Brain microvascular endothelial cell (primary cell): ENCODE measurements at regions not wholly inside any gene's neighbourhood (a gene's known extent, or its start where the extent isn't known, plus 50 kb on each side); places are given as distances from the start of the nearest gene placed in this dataset.
A peak's percentile ranks its signal among the peaks of the same experiment; 100 is the strongest.

ENCODE experiments used
- DNase-seq: peaks from one replicate; pipeline ENCODE4 v3.0.0-alpha.2; 2020
- H3K27ac ChIP-seq: fragments of 250-450 bp; sonication (Bioruptor Pico); 2 replicates; pipeline ENCODE4 v1.5.1; 2020; ENCODE audit warnings: mild to moderate bottlenecking, moderate library complexity
- H3K27me3 ChIP-seq: fragments of 250-450 bp; sonication (Bioruptor Pico); replicated peaks from 2 replicates; pipeline ENCODE4 v1.5.1; 2020; ENCODE audit warnings: mild to moderate bottlenecking
- H3K36me3 ChIP-seq: fragments of 250-450 bp; sonication (Bioruptor Pico); replicated peaks from 2 replicates; pipeline ENCODE4 v1.5.1; 2020; ENCODE audit warnings: mild to moderate bottlenecking
- H3K4me3 ChIP-seq: 2 replicates; pipeline ENCODE4 v1.5.1; 2011; ENCODE audit warnings: low read depth, mild to moderate bottlenecking, control low read depth, low read length, moderate library complexity
- in situ Hi-C: cut with HindIII; loops from 2 replicates; pipeline ENCODE4 v1.10.0; 2017; ENCODE audit warnings: low sequenced_read_pairs, low pct_ligation_motif_present
- TF ChIP-seq, protein P1 (sequence below): IDR thresholded peaks from 2 replicates; pipeline ENCODE4 v1.5.1; 2011; ENCODE audit warnings: low read depth, mild to moderate bottlenecking, moderate library complexity, low read length, control low read depth, inconsistent platforms; ENCODE audit errors: missing control alignments

DNA sequence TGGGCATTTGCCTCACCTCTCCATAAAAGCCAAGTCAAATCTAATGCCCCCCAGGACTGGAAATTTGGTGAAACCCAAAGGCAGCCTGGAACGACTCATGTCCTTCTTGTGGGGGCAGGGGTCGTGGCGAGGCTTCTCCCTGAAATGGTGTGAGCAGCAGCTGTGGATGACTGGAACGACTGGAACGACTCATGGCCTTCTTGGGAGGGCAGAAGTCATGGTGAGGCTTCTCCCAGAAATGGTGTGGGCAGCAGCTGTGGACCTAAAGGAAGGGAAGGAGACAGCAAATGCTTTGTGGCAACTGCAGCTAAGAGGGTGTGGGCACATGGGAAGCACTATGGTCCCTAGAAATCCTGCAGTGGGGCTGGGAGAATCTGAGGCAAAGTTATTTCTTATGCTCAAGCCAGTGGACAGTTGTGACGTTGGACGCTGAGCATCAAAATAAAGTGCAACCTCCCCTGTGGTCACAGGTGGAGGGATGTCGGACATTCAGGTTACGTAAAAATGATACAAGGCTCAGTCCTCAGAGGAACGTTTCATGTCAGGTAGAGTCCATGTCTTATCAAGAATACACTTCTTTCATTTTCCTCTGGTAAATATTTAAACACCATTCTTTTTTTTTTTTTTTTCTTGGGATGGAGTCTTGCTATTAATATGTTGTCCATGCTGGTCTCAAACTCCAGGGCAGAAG, 107.0 kb upstream of the KIF5B start:
- in situ Hi-C loops = no loop called here
- TF ChIP-seq, protein P1, sequence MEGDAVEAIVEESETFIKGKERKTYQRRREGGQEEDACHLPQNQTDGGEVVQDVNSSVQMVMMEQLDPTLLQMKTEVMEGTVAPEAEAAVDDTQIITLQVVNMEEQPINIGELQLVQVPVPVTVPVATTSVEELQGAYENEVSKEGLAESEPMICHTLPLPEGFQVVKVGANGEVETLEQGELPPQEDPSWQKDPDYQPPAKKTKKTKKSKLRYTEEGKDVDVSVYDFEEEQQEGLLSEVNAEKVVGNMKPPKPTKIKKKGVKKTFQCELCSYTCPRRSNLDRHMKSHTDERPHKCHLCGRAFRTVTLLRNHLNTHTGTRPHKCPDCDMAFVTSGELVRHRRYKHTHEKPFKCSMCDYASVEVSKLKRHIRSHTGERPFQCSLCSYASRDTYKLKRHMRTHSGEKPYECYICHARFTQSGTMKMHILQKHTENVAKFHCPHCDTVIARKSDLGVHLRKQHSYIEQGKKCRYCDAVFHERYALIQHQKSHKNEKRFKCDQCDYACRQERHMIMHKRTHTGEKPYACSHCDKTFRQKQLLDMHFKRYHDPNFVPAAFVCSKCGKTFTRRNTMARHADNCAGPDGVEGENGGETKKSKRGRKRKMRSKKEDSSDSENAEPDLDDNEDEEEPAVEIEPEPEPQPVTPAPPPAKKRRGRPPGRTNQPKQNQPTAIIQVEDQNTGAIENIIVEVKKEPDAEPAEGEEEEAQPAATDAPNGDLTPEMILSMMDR = no peak
- Histone ChIP-seq H3K36me3 (no peaks in the 10 kb centered on the region), H3K4me3 (no peak overlapping the region), H3K27ac (no peak overlapping the region), H3K27me3 (no peaks in the 10 kb centered on the region)
- DNase-seq = no peak

DNA sequence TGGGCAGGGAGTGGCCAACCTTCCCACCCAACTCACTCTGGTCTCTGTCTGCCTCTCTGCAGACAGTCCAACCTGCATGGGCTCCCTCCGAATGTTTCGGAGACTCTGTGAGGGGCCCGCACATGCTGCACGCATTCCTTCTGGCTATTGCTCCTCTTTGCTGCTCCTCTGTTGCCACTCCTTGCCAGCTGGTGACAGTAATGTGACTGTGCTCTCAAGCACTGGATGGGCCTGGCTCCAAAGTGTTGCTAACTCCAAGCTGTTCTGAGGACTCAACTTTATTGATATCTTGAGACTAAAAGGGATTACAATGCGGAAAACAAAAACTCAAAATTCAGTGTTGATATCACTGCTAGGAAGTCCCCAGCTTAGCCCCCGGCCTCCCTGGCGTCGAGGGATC, 105.4 kb upstream of the KIF5B start:
- H3K36me3 ChIP-seq = no peaks in the 10 kb centered on the region
- no peak overlapping the region for H3K4me3 ChIP-seq
- TF ChIP-seq, protein P1 = no peak
- DNase-seq = no peak
- no peaks in the 10 kb centered on the region for H3K27me3 ChIP-seq
- in situ Hi-C loops = no loop called here
- no peak overlapping the region for H3K27ac ChIP-seq

DNA sequence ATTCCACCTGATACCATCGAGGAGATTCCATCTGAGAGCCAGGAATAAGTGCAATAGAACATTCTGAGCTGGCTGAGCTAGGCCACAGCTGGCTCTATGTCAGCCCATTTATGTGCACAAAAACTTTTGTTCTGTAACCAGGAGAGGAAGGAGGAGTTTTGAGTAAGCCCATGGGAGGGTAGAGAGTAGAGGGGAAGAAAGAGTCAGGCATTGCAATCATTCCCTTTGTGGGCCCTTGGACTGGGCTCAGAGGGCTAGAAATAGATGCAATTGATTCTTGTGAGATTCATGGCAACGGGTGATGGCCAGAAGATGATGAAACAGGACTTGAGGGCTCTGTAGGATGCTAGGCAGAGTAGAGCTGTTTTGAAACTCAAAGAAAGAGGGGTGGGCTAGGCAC, 104.6 kb upstream of the KIF5B start:
- Histone ChIP-seq H3K36me3 (no peaks in the 10 kb centered on the region), H3K27ac (no peak overlapping the region), H3K27me3 (no peaks in the 10 kb centered on the region), H3K4me3 (no peak overlapping the region)
- TF ChIP-seq, protein P1 = no peak
- no peak for DNase-seq
- in situ Hi-C loops = no loop called here

DNA sequence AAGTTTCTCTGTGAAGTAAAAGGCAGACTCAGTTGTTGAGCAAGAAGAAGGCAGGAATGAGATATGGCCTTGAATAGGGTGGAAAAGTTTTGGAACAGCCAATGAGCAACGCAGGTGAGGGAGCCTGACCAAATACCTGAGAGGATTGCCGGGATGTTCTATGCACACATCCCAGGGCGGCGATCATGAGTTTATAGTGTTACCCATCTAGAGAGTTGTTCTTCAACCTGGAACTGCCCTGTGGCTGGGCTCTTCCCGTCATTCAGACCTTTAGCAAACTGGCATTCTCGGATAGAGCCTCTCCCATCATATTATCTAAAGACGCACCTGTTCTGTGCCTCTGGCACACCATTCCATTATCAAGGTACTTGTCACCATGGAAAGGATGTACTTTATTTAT, 103.0 kb upstream of the KIF5B start:
- no peak for DNase-seq
- in situ Hi-C loops = no loop called here
- TF ChIP-seq, protein P1 = no peak
- no peak overlapping the region for H3K27ac ChIP-seq
- no peak overlapping the region for H3K4me3 ChIP-seq
- H3K36me3 ChIP-seq = no peaks in the 10 kb centered on the region
- H3K27me3 ChIP-seq = no peaks in the 10 kb centered on the region

DNA sequence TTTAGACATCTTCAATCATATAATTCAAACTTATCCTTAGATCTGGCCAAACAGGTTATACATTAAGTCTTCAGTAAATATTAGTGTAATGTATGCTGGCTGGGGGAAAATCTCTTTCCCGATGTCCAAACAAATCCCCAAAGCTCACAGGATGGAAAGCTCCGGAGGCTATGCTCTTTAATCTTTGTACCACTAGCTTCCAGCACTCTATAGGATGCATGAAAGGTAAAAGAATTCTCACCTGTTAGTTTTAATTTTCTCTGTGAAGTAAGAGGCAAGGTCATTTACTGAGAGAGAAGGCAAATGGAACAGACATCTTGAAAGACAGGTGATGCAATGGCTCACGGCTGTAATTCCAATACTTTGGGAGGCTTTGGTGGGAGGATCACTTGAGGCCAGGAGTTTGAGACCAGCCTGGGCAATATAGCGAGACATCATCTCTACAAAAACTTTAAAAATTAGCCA, 99.8 kb upstream of the KIF5B start:
- Histone ChIP-seq H3K36me3 (no peaks in the 10 kb centered on the region), H3K27ac (no peak overlapping the region), H3K4me3 (no peak overlapping the region), H3K27me3 (no peaks in the 10 kb centered on the region)
- in situ Hi-C loops = no loop called here
- TF ChIP-seq, protein P1 = no peak
- DNase-seq = no peak

DNA sequence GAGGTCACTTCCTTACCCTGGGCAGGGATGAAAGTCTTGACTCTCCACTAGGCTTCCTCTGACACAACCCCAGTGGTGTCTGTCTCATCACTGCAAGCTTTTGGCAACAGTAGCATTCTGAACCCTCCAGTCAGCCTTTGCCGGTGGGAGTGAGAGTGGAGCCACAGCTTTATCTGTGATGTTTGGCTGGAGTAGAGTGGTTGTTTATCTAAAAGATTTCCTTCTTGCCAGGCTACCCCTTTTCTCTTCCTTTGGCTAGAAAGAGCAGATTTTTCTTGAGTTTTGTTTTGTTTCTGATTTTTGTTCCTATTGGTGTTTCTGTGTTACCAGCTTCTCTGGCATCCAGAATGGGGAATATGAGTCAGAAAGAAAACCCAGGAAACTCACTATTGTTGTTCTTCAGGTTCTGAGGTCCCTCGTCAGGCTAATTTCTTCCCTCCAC, 98.9 kb upstream of the KIF5B start:
- in situ Hi-C loops = no loop called here
- DNase-seq = peak; percentile 80
- Histone ChIP-seq H3K4me3 (no peak overlapping the region), H3K27ac (peak overlapping the region; percentile 27), H3K36me3 (no peaks in the 10 kb centered on the region), H3K27me3 (no peaks in the 10 kb centered on the region)
- TF ChIP-seq, protein P1 = peak; percentile 17
